COLO668 (cell line): ENCODE measurements at regions not wholly inside any gene's neighbourhood (a gene's known extent, or its start where the extent isn't known, plus 50 kb on each side); places are given as distances from the start of the nearest gene placed in this dataset.
A peak's percentile ranks its signal among the peaks of the same experiment; 100 is the strongest.

Experiments used
- DNase-seq: peaks from one replicate; lab custom pipeline; 2025; ENCODE audit not compliant: unreplicated experiment; lab: John Stamatoyannopoulos, UW

DNA sequence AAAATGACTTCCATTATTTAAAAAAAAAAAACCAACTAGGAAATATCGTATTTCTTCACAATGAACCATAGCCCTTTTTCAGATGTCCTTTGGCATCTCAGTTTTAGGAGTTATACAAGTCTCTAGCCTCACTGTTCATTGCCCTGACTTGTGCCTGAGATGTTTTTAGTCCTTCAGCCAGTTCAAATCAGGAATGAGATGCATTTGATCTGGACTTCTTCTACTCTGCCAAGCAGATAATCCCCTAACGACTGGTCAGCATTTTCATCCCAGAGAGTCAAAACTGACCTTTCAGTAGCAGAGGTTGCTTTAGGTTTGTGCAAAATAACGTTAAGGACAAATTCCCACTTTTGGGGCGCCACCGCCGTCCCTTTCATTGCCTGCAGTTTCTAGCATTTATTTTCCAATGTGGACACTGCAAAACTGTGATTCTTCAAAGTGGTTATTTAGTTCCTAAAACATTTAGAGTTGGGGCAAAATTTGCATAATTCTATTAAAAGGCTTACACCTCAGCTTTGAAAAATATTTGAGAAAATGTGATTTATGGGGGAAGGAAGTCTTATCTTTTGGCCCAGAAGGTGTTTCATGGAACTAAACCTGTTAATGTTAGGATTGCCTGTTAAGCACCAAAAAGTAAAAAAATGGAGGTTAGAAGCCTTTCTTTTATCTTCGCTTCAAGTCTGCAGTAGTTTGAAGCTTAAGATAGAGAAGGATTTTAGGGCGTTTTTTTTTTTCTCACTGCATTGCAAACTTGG lies 152.0 kb upstream of the SGK1 start:
- DNase-seq: no peak

DNA sequence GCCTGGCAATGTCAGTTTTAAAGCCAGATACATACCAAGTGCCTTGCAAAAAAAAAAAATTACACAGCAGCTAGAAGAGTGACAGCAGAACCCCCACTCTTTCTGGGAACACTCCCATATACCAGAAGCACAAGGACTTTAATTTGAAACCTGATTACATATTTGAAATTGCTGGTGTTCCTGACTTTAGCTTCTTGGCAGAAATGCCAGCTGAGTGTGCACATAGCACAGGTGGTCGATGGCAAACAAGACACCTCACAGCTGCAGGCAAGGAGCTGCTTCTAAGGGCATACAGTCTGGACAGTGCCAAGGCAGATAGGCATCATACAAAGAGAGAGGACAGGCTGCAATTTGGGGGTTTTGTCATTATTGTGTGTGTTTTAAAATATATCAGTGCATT lies 150.7 kb upstream of the SGK1 start:
- DNase-seq: no peak

GRCh38 chr6:134467620-134468019 lies 149.7 kb upstream of the SGK1 start:
- no peak for DNase-seq

- DNase-seq: peak; percentile 1
These were observed 149.0 kb upstream of the SGK1 start for GRCh38 chr6:134466771-134467525.

DNA sequence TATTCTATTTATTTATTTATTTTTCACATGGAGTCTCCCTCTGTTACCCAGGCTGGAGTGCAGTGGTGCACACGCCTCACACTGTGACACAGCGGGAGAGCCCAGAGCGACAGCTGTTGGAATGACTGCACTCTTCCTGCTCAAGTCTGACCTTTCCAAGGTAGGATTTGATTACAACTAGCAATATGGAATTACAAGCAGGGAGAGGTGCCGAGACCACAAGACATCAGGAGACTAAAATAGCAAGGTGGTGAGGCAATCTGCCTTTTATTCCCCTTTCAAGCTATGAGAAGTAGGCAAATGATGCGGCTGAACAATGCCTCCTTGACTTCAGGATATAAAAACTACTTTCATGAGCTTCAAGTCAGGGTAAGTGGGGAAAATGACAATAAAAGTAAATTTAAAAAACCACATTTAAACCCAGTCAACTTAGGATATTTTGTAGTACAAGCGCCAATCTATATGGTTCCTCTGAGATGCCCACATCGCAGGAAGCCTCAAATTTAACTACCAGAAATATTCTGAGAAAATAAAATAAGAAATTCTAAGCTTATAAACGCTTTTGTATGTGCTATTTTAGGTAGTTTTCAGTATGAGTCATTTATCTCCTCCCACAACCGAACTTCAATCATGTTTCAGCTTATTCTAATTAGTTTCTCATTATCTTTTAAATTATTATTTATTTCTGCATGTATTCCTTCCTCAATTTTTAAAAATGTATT lies 146.9 kb upstream of the SGK1 start:
- peak; percentile 2 for DNase-seq

- no peak for DNase-seq
These were observed 141.1 kb upstream of the SGK1 start for GRCh38 chr6:134458857-134459657.

- no peak for DNase-seq
These were observed 140.0 kb upstream of the SGK1 start for GRCh38 chr6:134457941-134458340.

DNA sequence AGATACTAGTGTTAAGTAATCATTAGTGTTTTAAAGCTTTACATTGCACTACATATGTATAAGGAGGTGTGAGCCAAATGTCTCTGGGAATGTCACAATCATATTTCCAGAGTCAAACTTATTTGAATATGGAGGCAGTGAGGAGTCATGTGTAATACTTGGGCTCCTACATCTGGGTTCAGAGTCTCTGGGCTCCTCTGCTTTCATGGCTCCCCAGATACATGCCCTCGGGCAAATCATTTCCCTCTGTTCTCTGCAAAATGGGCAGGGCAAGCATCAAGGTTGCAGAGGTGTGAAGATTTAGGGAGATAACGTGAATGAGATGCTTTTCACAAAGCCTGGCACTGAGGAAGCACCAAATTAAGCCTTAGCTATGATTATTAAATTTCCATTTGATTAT lies 138.3 kb upstream of the SGK1 start:
- no peak for DNase-seq

DNA sequence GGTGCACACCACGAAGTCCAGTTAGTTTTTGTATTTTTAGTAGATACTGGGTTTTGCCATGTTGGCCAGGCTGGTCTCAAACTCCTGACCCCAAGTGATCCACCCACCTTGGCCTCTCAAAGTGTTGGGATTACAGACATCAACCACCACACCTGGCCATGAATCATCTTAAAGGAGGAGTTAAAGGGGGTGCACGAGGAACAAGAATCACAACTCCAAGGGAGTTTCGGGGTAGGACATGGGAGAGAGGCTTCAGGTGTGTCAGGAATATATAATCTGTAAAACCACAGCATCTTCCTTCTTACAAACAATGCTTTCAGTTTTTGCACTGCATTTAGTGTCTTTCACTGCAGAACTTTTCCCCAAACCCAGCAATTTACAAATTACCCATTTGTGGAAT lies 137.4 kb upstream of the SGK1 start:
- DNase-seq: no peak

DNA sequence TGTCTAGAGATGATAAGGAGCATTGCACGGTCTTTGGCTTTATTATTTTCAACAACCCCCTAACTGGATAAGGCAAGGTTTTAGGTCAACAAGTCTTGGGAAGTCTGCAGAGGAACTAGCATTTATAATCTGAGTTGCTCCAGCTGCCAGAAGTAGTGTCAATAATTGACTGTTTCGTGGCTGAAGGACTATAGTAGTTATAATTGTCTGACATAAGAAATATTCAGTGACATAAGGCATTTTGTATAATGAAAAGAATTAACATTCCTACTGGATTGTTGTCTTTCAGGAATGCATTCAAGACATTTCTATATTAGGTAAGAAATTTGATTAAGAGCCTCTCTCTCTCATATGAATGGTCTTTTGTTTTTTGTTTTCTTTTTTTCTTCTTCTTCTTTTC lies 136.9 kb upstream of the SGK1 start:
- no peak for DNase-seq

DNA sequence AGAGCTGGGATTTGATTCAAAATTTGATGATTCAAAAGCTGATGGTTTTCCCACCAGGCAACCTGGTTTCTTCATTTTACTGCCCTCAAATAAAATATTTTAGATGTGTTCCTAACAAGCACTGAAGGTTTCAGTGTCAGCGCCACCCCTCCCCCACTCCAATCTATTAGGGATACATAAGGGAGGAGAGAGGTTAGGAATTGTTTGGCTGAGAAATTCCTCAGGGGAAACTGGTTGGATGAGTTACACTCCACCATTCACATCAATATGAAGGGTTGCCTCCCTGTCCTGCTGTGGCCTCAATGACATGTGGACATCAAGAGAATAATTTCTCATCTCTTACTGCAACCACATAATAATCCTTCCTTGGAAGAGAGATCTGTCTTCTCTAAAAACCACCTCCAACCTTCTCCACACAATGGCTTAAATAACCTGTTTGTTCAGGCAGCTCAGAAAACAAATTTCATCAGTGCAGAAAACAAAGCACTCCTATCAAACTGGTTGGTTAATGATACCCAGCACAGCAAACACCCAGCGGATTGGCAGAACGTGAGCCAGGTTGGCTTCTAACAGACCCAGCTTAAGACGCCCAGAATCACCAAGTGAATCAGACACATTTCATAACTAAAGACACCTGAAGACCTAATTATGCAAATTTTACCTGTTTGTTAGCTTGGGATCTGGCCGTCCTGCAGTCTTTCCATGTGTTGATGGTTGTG lies 136.0 kb upstream of the SGK1 start:
- peak; percentile 14 for DNase-seq

DNA sequence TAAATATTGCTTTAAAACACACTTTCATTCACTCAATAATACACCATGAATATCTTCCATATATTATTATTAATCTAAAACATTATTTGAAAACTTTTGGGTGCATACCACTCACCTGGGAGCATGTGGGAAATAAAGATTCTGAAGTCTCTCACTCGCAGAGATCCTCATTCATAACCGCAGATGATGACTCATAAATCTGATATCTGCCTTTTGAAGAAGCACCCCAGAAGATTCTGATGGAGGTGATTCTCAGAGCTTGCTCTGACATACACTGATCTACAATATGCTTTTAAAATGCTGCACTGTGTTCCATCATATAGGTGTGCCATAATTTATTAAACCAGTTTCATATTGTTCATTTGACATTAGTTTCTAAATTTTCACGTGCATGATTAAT lies 135.0 kb upstream of the SGK1 start:
- DNase-seq: no peak

DNA sequence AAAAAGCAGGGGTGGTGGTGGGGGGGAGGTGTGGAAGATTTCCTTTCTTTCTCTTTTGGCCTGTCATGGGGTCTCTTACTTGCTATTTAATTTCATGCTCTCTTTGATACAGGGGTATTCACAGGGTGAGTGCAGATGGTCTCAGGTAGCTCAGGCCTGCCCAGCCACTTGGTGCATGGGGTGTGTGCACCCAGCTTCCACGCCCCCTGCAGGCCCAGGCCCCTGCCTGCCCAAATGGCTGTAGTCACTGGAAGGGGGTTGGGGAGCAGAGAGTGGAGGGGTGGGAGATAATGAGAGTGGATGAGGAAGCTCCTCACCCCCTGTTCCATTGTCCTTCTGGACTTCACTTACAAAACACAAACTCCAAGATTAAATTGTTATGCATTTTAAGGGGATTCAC lies 133.6 kb upstream of the SGK1 start:
- DNase-seq: no peak

DNA sequence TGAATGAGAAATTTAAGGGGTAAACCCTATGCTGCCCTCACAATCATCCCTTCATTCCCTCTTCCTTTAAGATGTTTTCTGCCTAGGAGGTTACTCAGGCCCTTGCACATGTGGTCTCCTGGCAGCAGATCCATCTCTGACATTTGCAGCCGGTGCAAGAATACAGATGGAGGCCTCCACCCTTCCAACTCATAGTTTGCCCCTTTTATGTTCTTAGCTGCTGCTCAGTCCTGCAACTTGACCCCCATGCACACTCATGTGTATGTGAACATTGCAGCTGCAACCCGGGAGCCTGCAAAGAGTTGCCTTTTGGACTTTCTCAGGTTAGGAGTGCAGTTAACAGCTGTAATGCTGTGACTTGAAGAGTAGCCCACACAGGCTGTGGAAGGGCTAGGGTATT lies 131.9 kb upstream of the SGK1 start:
- no peak for DNase-seq

- DNase-seq: no peak
These were observed 131.1 kb upstream of the SGK1 start for GRCh38 chr6:134449004-134449403.

DNA sequence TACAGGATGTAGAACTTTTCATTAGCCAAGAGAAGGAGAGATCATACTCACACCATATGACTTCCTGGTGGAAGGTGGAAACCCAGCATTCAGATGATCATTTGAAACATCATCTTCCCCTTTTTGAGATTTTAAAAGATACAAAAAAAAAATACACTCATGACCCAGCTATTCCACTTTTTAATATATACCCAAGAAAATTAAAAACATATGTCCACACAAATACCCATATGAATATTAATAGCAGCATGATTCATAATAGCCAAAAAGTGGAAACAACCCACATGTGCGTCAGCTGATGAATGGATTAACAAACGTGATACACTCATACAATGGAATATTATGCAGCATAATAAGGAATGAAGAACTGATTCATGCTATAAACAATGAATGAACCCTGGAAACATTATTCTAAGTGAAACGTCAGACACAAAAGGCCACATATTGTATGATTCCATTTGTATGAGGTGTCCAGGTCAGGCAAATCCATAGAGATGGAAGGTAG lies 130.0 kb upstream of the SGK1 start:
- no peak for DNase-seq

GRCh38 chr6:134447423-134447822 lies 129.5 kb upstream of the SGK1 start:
- DNase-seq: no peak

DNA sequence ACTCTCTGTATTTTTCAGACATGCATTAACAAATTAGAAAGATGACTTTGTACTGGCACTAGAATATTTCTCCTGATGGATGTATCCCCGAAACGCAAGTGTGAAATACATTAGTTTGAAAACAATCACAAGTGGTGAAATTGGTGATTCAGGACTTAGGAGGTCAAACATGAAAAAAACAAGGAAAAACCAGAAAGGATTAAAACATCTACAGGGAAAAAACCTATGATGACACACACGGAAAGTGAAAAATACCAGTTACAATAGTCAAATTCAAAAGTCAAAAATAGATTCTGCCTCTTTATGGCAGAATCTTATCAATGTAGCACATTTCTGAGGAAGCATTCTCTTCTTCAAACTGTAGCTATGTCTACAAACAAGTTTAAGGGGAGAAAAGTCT lies 129.0 kb upstream of the SGK1 start:
- no peak for DNase-seq

DNA sequence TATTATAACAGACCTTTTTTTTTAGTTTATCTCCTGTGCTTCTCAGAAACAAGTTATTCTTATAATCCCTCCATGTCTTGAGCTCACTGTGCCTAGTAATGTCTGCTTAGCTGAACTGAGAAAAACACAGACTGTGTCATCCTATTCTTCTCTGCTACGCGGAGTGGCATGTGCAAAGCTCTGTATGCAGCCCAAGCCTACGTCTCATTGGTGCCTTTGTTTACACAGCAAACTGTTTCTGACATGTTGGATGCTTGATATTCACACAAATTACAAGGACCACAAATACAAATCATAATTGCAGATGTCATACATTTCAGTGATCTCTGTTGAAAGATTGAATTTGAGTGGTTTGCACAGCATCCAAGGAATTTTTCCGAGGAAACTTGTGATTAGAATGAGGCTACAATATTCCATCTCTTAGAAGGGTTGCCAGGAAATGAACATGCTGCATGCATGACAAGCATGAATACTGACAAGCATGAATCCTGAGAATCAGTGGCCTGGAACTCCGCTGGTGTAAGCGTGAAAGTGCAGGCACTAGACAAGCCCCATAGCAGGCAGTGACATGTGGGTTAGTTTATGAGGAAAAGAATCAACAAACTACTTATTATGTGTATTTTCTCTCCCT lies 128.4 kb upstream of the SGK1 start:
- no peak for DNase-seq

GRCh38 chr6:134443009-134443408 lies 125.1 kb upstream of the SGK1 start:
- no peak for DNase-seq
